KMS-11 (cell line): ENCODE measurements at regions not wholly inside any gene's neighbourhood (a gene's known extent, or its start where the extent isn't known, plus 50 kb on each side); places are given as distances from the start of the nearest gene placed in this dataset.

Source experiments
- H2AFZ ChIP-seq: fragments of 200-600 bp; sonication (generic); 2 replicates; pipeline ENCODE4 v1.6.1; 2016; ENCODE audit warnings: antibody characterized with exemption, mixed run types, low read depth
- H3K27ac ChIP-seq: fragments of 200-600 bp; sonication (generic); 2 replicates; pipeline ENCODE4 v1.6.1; 2016; ENCODE audit warnings: mild to moderate bottlenecking, mixed run types
- H3K27me3 ChIP-seq: fragments of 200-600 bp; sonication (generic); 2 replicates; pipeline ENCODE4 v1.6.1; 2017; ENCODE audit warnings: mild to moderate bottlenecking, low read depth, mixed run types, moderate library complexity; ENCODE audit not compliant: insufficient read depth
- H3K36me3 ChIP-seq: fragments of 200-600 bp; sonication (generic); 2 replicates; pipeline ENCODE4 v1.6.1; 2017; ENCODE audit warnings: mild to moderate bottlenecking, mixed run types; ENCODE audit not compliant: insufficient read depth
- H3K4me1 ChIP-seq: fragments of 200-600 bp; sonication (generic); 2 replicates; pipeline ENCODE4 v1.6.1; 2016; ENCODE audit warnings: mild to moderate bottlenecking, low read depth, mixed run types; ENCODE audit not compliant: poor library complexity, severe bottlenecking
- H3K4me2 ChIP-seq: fragments of 200-600 bp; sonication (generic); 2 replicates; pipeline ENCODE4 v1.7.0; 2016; ENCODE audit warnings: mild to moderate bottlenecking, mixed run types
- H3K4me3 ChIP-seq: fragments of 200-600 bp; sonication (generic); IDR thresholded peaks from 2 replicates; pipeline ENCODE4 v1.6.1; 2017; ENCODE audit warnings: low read depth, low read length, mixed read lengths; ENCODE audit not compliant: insufficient read depth
- H3K79me2 ChIP-seq: fragments of 200-600 bp; sonication (generic); 2 replicates; pipeline ENCODE4 v1.6.1; 2016; ENCODE audit warnings: low read depth, mixed run types; ENCODE audit not compliant: insufficient read depth
- H3K9ac ChIP-seq: fragments of 200-600 bp; sonication (generic); 2 replicates; pipeline ENCODE4 v1.6.1; 2016; ENCODE audit warnings: mild to moderate bottlenecking, mixed run types
- H4K20me1 ChIP-seq: fragments of 200-600 bp; sonication (generic); 2 replicates; pipeline ENCODE4 v1.6.1; 2016; ENCODE audit warnings: mild to moderate bottlenecking, mixed run types; ENCODE audit not compliant: insufficient read depth
- TF ChIP-seq, protein P1 (sequence below): fragments of 200-600 bp; sonication (generic); conservative IDR thresholded peaks from 2 replicates; pipeline ENCODE4 v1.6.1; 2017; ENCODE audit warnings: low read depth, mild to moderate bottlenecking, antibody characterized with exemption, low read length, moderate library complexity, mixed read lengths

DNA sequence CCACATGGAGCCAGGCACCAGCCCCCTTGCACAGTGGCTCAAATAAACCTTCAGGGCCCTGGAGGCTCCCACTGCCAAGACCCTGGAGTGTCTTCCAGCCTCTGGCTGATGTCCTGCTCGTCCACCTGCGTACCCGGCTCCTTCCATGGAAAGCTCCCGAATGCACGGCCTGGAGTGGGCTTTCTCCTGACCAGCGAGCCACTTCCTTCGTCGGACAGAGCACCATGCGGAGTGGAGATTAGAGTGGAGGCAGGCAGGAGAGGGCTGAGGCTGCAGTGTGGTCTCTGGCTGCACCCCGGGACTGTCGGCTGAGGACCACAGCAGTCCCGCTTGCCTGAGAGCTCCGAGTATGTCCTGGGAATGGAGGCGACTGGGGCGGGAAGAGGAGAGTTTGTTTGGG, 93.7 kb upstream of the SFSWAP start:
- no peaks in the 10 kb centered on the region for H3K36me3 ChIP-seq
- no peaks in the 10 kb centered on the region for H4K20me1 ChIP-seq
- H3K27ac ChIP-seq: no peak overlapping the region
- H3K9ac ChIP-seq: no peak overlapping the region
- no peaks in the 10 kb centered on the region; the same call in 1 of the 2 replicates for H3K27me3 ChIP-seq
- no peaks in the 10 kb centered on the region for H3K4me1 ChIP-seq
- TF ChIP-seq, protein P1, sequence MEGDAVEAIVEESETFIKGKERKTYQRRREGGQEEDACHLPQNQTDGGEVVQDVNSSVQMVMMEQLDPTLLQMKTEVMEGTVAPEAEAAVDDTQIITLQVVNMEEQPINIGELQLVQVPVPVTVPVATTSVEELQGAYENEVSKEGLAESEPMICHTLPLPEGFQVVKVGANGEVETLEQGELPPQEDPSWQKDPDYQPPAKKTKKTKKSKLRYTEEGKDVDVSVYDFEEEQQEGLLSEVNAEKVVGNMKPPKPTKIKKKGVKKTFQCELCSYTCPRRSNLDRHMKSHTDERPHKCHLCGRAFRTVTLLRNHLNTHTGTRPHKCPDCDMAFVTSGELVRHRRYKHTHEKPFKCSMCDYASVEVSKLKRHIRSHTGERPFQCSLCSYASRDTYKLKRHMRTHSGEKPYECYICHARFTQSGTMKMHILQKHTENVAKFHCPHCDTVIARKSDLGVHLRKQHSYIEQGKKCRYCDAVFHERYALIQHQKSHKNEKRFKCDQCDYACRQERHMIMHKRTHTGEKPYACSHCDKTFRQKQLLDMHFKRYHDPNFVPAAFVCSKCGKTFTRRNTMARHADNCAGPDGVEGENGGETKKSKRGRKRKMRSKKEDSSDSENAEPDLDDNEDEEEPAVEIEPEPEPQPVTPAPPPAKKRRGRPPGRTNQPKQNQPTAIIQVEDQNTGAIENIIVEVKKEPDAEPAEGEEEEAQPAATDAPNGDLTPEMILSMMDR: no peak
- H3K4me2 ChIP-seq: no peak overlapping the region
- H2AFZ ChIP-seq: no peak overlapping the region
- H3K79me2 ChIP-seq: no peaks in the 10 kb centered on the region
- no peak overlapping the region for H3K4me3 ChIP-seq

DNA sequence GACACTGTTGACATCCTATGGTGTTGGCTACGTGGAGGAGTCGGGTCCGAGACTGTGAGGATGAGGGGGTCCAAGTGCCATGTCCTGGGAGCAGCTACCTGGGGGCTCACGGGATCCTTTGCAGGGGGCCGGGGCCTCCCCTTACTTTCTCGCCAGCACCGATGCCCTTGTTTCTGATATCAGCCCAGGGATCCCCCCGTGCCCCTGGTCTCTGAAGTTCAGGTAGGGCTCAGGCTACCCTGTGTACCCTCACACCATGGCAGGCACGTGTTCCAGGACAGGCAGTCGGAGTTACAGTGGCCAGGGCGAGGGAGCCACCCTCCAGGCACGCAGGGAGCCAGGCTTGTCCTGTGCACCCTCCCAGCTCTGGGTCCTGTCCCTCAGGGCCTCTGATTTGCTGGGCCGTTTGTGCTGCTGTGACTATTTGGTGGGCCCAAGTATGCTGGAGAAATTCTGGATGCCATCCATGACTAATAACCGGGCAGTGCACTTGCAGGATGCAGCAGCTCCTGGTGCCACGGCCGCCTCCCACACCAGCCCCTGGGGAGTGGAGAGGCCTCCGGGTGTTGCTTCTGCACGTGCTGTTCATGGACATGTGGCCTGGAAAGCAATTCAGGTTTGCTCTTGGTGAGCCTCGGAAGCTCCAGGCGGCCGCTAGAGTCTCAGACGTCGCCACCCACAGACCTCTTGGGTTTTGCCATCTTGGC, 93.1 kb upstream of the SFSWAP start:
- Histone ChIP-seq H3K4me1 (no peaks in the 10 kb centered on the region), H2AFZ (no peak overlapping the region), H3K36me3 (no peaks in the 10 kb centered on the region), H3K27ac (no peak overlapping the region), H4K20me1 (no peaks in the 10 kb centered on the region), H3K4me2 (no peak overlapping the region), H3K27me3 (no peaks in the 10 kb centered on the region; the same call in 1 of the 2 replicates), H3K4me3 (no peak overlapping the region), H3K9ac (no peak overlapping the region), H3K79me2 (no peaks in the 10 kb centered on the region)
- TF ChIP-seq, protein P1: no peak

DNA sequence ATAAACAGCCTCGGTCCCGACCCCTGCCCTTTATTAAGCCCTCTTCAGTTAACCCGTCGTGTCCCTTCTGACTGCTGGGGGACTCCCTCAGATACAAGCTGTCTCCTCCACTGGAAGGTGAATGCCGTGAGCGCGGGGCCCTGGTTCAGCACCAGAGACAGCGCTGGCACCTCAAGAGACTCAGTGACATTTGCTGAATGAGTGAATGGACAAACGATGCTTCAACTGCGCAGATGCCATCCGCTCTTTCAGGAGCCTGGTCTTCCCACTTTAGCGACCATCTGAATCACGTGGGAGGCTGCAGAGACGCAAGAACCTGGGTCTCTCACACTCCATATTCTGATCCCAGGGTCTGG, 92.6 kb upstream of the SFSWAP start:
- H3K27ac ChIP-seq: no peak overlapping the region
- H3K79me2 ChIP-seq: no peaks in the 10 kb centered on the region
- TF ChIP-seq, protein P1: no peak
- H3K4me3 ChIP-seq: no peak overlapping the region
- no peak overlapping the region for H3K9ac ChIP-seq
- no peaks in the 10 kb centered on the region for H4K20me1 ChIP-seq
- H3K4me2 ChIP-seq: no peak overlapping the region
- H3K36me3 ChIP-seq: no peaks in the 10 kb centered on the region
- H3K27me3 ChIP-seq: no peaks in the 10 kb centered on the region; the same call in 1 of the 2 replicates
- no peak overlapping the region for H2AFZ ChIP-seq
- H3K4me1 ChIP-seq: no peaks in the 10 kb centered on the region

DNA sequence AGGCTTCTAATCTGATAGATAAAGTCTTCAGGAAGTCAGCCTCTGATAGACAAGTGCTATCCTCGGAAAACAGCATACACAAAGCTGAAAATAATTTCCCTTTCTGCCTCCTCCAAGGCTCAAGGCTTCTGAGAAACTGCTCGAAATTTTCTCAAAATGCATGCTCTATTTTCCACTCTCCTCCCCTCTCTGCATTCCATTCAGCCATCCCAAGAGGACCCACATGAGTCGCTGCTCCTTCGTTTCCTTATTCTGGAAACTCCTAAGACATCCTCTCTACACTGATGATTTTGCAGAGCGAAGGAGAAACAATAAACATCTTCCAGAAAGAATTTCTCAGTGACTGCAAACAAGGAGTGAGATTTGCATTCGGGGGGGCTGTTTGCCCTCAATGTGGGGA, 92.2 kb upstream of the SFSWAP start:
- no peaks in the 10 kb centered on the region for H3K79me2 ChIP-seq
- H3K36me3 ChIP-seq: no peaks in the 10 kb centered on the region
- no peak overlapping the region for H3K27ac ChIP-seq
- no peak overlapping the region for H3K4me3 ChIP-seq
- no peaks in the 10 kb centered on the region for H4K20me1 ChIP-seq
- TF ChIP-seq, protein P1: no peak
- H3K9ac ChIP-seq: no peak overlapping the region
- H3K27me3 ChIP-seq: no peaks in the 10 kb centered on the region; the same call in 1 of the 2 replicates
- no peaks in the 10 kb centered on the region for H3K4me1 ChIP-seq
- no peak overlapping the region for H2AFZ ChIP-seq
- H3K4me2 ChIP-seq: no peak overlapping the region
